Heart left ventricle (tissue), 16 donors: ENCODE measurements at regions not wholly inside any gene's neighbourhood (a gene's known extent, or its start where the extent isn't known, plus 50 kb on each side); places are given as distances from the start of the nearest gene placed in this dataset.
"Not testable (repeated sequence)": the region's sequence is repeated elsewhere in the genome, so short reads cannot be mapped to it uniquely, and the experiment has no call there.

Experiments used
- ATAC-seq, 4 donors: fragments of 200-7000 bp; cut with Tn5 transposase; one replicate each; pipeline ENCODE4 v1.9.1; 2020 to 2022; ENCODE audit warnings: moderate library complexity in 4 of 4, mild to moderate bottlenecking in 3 of 4, moderate number of reproducible peaks in 1 of 4
- DNase-seq, 5 donors: peaks; one replicate each; pipeline ENCODE4 v3.0.0-alpha.2; 2020
- H3K27ac ChIP-seq, 12 donors: fragments of 200-600 bp; sonication (generic) in 4 of 12; one replicate each; pipeline versions ENCODE4 v1.5.0 to v1.8.0; 2016 to 2022; ENCODE audit warnings: mild to moderate bottlenecking in 2 of 12
- H3K27me3 ChIP-seq, 9 donors: fragments of 200-600 bp; sonication (generic) in 2 of 9; one replicate each; pipeline versions ENCODE4 v1.5.1 to v1.8.0; 2016 to 2022; ENCODE audit warnings: mild to moderate bottlenecking in 3 of 9
- H3K36me3 ChIP-seq, 9 donors: fragments of 200-600 bp; sonication (generic) in 2 of 9; one replicate each; pipeline versions ENCODE4 v1.5.0 to v1.8.0; 2018 to 2022; ENCODE audit warnings: mild to moderate bottlenecking in 2 of 9
- H3K4me1 ChIP-seq, 12 donors: fragments of 200-600 bp; sonication (generic) in 4 of 12; one replicate each; pipeline versions ENCODE4 v1.5.0 to v1.8.0; 2016 to 2022; ENCODE audit warnings: mild to moderate bottlenecking in 3 of 12
- H3K4me3 ChIP-seq, 12 donors: fragments of 200-600 bp; sonication (generic) in 4 of 12; one replicate each; pipeline versions ENCODE4 v1.5.0 to v1.8.0; 2017 to 2022; ENCODE audit warnings: mild to moderate bottlenecking in 9 of 12, moderate library complexity in 4 of 12
- H3K9me3 ChIP-seq, 12 donors: fragments of 200-600 bp; sonication (generic) in 4 of 12; one replicate each; pipeline versions ENCODE4 v1.5.0 to v1.8.0; 2016 to 2022; ENCODE audit warnings: mild to moderate bottlenecking in 1 of 12
- CTCF ChIP-seq, 12 donors: fragments of 200-600 bp; sonication (generic) in 4 of 12; IDR thresholded peaks; one replicate each; pipeline versions ENCODE4 v1.5.0 to v1.8.0; 2018 to 2022; ENCODE audit warnings: antibody characterized with exemption in 12 of 12, mild to moderate bottlenecking in 5 of 12
- POLR2A ChIP-seq, 2 donors: fragments of 450-650 bp; IDR thresholded peaks; one replicate each; pipeline ENCODE4 v1.6.1; 2017; ENCODE audit warnings: antibody characterized with exemption in 2 of 2, mild to moderate bottlenecking in 2 of 2, moderate library complexity in 2 of 2
- WGBS, 4 donors: extraction: QIAGEN DNeasy Blood & Tissue Kit in 2 of 4; methylation state at CpG; one replicate each; pipeline versions ENCODE4 v1.1.5 to v1.1.7; 2013 to 2018; 5-methylcytosine and 5-hydroxymethylcytosine counted together
- intact Hi-C, 10 donors: fragments of 100-400 bp; cut with DNase I; formaldehyde crosslinking; loops; one replicate each; pipeline versions ENCODE4 v1.11.1 to v1.14.2; 2022
- donor health status: ischemic (EF 13 %, LVEDD 7.1; RV severe dilation, severe dysfunction).
- donor health status: healthy with polysubstance abuse.
- donor health status: DM: no; HTN: yes; CAD: no.
- donor health status: DM: no; HTN: no; CAD: no.
- donor health status: ischemic (EF 25% LVEDD 6.9; RV normal size, moderate dysfunction).
- donor health status: ischemic (EF 25% LVEDD 5.7; RV mildly dilated, moderate dysfunction).
- donor health status: healthy.
- donor health status: DM: yes; HTN: yes; CAD: no.
- donor health status: ischemic (EF 35%, LVEDD 5.7; RV mildly dilated, moderate dysfunction).
- donor health status: nonischemic (EF 11% LVEDD 7.7; RV severe dilation, severe dysfunction).
- donor health status: DM: yes; HTN: yes; CAD: no.
- donor health status: PGD.
- donor health status: ischemic (EF 29% LVEDD 5.4; RV normal size, mild dysfunction).
- donor health status: nonischemic (EF 23%, LVEDD 6.1; RV moderate dilation, normal function).

- Histone ChIP-seq H3K4me3 (no peak overlapping the region), H3K27me3 (peaks cover 0 to 9% (median 0%) of the 10 kb centered on the region in 9 donors), H3K36me3 (no peaks in the 10 kb centered on the region), H3K27ac (no peak overlapping the region), H3K4me1 (no peaks in the 10 kb centered on the region), H3K9me3 (peaks cover 0 to 3% (median 0%) of the 10 kb centered on the region in 12 donors)
- no peak for DNase-seq
- intact Hi-C loops = no loop called here
- TF ChIP-seq POLR2A (IDR thresholded peaks at IDR 0.05) = no peak
- no peak for TF ChIP-seq CTCF (IDR thresholded peaks at IDR 0.05)
- 90 to 100% (median 93%) methylated on average over 2 of the region's 2 CpGs for WGBS, 4 donors
- ATAC-seq = no peak
Measured at GRCh38 chr16:65817799-65818198, 548.7 kb upstream of the CDH5 start.

GRCh38 chr16:65817066-65817465 is 549.4 kb upstream of the CDH5 start:
- peaks cover 0 to 2% (median 0%) of the 10 kb centered on the region in 12 donors for H3K9me3 ChIP-seq
- H3K4me3 ChIP-seq = no peak overlapping the region
- DNase-seq = no peak
- intact Hi-C loops = no loop called here
- H3K27me3 ChIP-seq = peaks cover 0 to 9% (median 0%) of the 10 kb centered on the region in 9 donors
- TF ChIP-seq POLR2A (IDR thresholded peaks at IDR 0.05) (no peak), CTCF (IDR thresholded peaks at IDR 0.05) (no peak)
- no peak overlapping the region for H3K27ac ChIP-seq
- no peaks in the 10 kb centered on the region for H3K36me3 ChIP-seq
- ATAC-seq = no peak
- no peaks in the 10 kb centered on the region for H3K4me1 ChIP-seq
- 92 to 98% (median 97%) methylated on average over 3 of the region's 3 CpGs for WGBS, 4 donors

GRCh38 chr16:65816556-65816955 is 549.9 kb upstream of the CDH5 start:
- H3K9me3 ChIP-seq = no peaks in the 10 kb centered on the region
- H3K4me1 ChIP-seq = no peaks in the 10 kb centered on the region
- H3K27ac ChIP-seq = no peak overlapping the region
- peaks cover 0 to 9% (median 0%) of the 10 kb centered on the region in 9 donors for H3K27me3 ChIP-seq
- intact Hi-C loops = no loop called here
- no peak for TF ChIP-seq CTCF (IDR thresholded peaks at IDR 0.05)
- TF ChIP-seq POLR2A (IDR thresholded peaks at IDR 0.05) = no peak
- no peak overlapping the region for H3K4me3 ChIP-seq
- no peak for DNase-seq
- H3K36me3 ChIP-seq = no peaks in the 10 kb centered on the region
- no peak for ATAC-seq
- 93 to 100% (median 96%) methylated on average over 2 of the region's 2 CpGs for WGBS, 4 donors

- 65 to 75% (median 73%) methylated on average over 1 of the region's 1 CpG for WGBS, 4 donors
- DNase-seq (no peak), ATAC-seq (no peak)
- intact Hi-C loops = no loop called here
- Histone ChIP-seq H3K9me3 (no peaks in the 10 kb centered on the region), H3K4me3 (no peak overlapping the region), H3K36me3 (no peaks in the 10 kb centered on the region), H3K4me1 (no peaks in the 10 kb centered on the region), H3K27me3 (peaks cover 0 to 9% (median 0%) of the 10 kb centered on the region in 9 donors), H3K27ac (no peak overlapping the region)
- TF ChIP-seq CTCF (IDR thresholded peaks at IDR 0.05) (no peak), POLR2A (IDR thresholded peaks at IDR 0.05) (no peak)
Measured at GRCh38 chr16:65815707-65816106, 550.8 kb upstream of the CDH5 start.

GRCh38 chr16:65813879-65814278 is 552.6 kb upstream of the CDH5 start:
- ATAC-seq, H3K4me1 ChIP-seq, H3K36me3 ChIP-seq, H3K27me3 ChIP-seq, H3K9me3 ChIP-seq, intact Hi-C loops, DNase-seq, H3K4me3 ChIP-seq, H3K27ac ChIP-seq: not testable (repeated sequence)
- 65 to 76% (median 67%) methylated on average over 7 of the region's 7 CpGs for WGBS, 4 donors
